Subcutaneous abdominal adipose tissue (tissue), 5 donors: ENCODE measurements at regions not wholly inside any gene's neighbourhood (a gene's known extent, or its start where the extent isn't known, plus 50 kb on each side); places are given as distances from the start of the nearest gene placed in this dataset.
"Not testable (repeated sequence)": the region's sequence is repeated elsewhere in the genome, so short reads cannot be mapped to it uniquely, and the experiment has no call there.

ENCODE experiments used
- H3K27ac ChIP-seq: one replicate; pipeline ENCODE4 v1.7.0; 2013; ENCODE audit warnings: low read depth, mild to moderate bottlenecking, inconsistent platforms, low read length, moderate library complexity
- H3K27me3 ChIP-seq, 5 donors: one replicate each; pipeline ENCODE4 v1.7.0; 2013; ENCODE audit warnings: low read length in 5 of 5, inconsistent platforms in 1 of 5; ENCODE audit not compliant: control insufficient read depth in 5 of 5, insufficient read depth in 4 of 5
- H3K36me3 ChIP-seq, 5 donors: one replicate each; pipeline ENCODE4 v1.7.0; 2013; ENCODE audit warnings: low read length in 5 of 5; ENCODE audit not compliant: control insufficient read depth in 5 of 5, insufficient read depth in 5 of 5
- H3K4me1 ChIP-seq, 5 donors: one replicate each; pipeline ENCODE4 v1.7.0; 2013; ENCODE audit warnings: low read length in 5 of 5, mild to moderate bottlenecking in 3 of 5, moderate library complexity in 1 of 5; ENCODE audit not compliant: control insufficient read depth in 5 of 5, insufficient read depth in 5 of 5
- H3K4me3 ChIP-seq, 5 donors: one replicate each; pipeline ENCODE4 v1.7.0; 2013; ENCODE audit warnings: low read length in 5 of 5, low read depth in 1 of 5
- H3K9ac ChIP-seq, 5 donors: one replicate each; pipeline ENCODE4 v1.7.0; 2013; ENCODE audit warnings: low read length in 5 of 5, mild to moderate bottlenecking in 4 of 5, moderate library complexity in 3 of 5
- H3K9me3 ChIP-seq, 5 donors: one replicate each; pipeline ENCODE4 v1.7.0; 2013; ENCODE audit warnings: low read length in 5 of 5; ENCODE audit not compliant: control insufficient read depth in 5 of 5
- donor health status: healthy.
- donor health status: healthy.
- donor health status: healthy.
- donor health status: healthy.
- donor health status: healthy.

DNA sequence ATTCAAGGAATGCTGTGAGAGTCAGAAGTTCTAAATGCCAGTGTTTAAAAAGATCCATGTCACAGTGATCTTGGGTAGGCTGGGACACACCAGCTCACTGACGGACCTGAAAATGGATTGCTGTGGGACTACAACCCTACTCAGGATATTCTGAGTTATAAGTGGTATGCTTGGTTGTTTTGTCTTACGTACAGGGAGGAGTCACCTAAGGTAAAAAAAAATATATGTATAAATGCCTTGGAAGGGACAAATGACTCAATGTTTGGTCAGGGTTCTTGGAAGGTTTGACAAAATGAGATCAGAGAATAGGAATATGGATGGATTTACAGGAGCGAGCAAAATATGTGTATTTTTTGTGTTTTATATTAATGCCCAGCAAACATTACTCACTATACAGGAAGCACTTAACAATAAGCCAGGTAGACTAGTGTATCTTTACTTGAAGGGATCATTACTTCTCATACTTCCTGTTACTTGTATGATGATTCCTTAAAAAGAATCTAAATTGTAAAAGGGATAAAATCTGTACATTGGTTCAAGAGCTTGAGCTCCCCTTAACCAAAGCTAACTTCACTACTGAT is 767.3 kb downstream of the GBE1 start:
- Histone ChIP-seq H3K4me3 (no peak overlapping the region), H3K4me1 (no peaks in the 10 kb centered on the region), H3K27me3 (no peaks in the 10 kb centered on the region), H3K36me3 (no peaks in the 10 kb centered on the region), H3K27ac (no peak overlapping the region), H3K9me3 (no peaks in the 10 kb centered on the region), H3K9ac (no peak overlapping the region)

- H3K4me3 ChIP-seq = no peak overlapping the region
- no peaks in the 10 kb centered on the region for H3K9me3 ChIP-seq
- H3K36me3 ChIP-seq = no peaks in the 10 kb centered on the region
- no peak overlapping the region for H3K27ac ChIP-seq
- H3K4me1 ChIP-seq = no peaks in the 10 kb centered on the region
- H3K9ac ChIP-seq = no peak overlapping the region
- no peaks in the 10 kb centered on the region for H3K27me3 ChIP-seq
Observed at GRCh38 chr3:80993241-80993945, 768.1 kb downstream of the GBE1 start.

DNA sequence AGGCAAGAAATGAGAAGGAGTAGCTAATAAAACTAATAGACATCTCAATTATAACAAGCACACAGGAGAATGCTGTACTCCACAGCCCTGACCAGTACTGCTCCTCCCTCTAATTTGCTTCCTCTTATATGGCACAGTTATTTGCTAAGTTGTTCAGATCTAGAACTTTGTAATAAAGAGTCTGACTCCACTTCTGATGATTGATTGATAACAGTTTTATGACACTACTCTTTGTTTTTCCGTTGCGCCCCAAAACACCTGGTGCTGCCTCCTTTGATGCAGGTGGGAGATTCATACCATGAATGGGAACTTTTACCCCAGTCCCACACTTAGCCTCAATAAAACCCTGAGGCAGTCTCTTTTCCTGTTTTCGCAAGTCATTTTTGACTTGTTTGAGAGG is 777.7 kb downstream of the GBE1 start:
- Histone ChIP-seq H3K27me3 (no peaks in the 10 kb centered on the region), H3K9me3 (peaks cover 0 to 5% (median 0%) of the 10 kb centered on the region in 5 donors), H3K27ac (no peak overlapping the region), H3K9ac (no peak overlapping the region), H3K4me3 (no peak overlapping the region), H3K4me1 (no peaks in the 10 kb centered on the region), H3K36me3 (no peaks in the 10 kb centered on the region)

DNA sequence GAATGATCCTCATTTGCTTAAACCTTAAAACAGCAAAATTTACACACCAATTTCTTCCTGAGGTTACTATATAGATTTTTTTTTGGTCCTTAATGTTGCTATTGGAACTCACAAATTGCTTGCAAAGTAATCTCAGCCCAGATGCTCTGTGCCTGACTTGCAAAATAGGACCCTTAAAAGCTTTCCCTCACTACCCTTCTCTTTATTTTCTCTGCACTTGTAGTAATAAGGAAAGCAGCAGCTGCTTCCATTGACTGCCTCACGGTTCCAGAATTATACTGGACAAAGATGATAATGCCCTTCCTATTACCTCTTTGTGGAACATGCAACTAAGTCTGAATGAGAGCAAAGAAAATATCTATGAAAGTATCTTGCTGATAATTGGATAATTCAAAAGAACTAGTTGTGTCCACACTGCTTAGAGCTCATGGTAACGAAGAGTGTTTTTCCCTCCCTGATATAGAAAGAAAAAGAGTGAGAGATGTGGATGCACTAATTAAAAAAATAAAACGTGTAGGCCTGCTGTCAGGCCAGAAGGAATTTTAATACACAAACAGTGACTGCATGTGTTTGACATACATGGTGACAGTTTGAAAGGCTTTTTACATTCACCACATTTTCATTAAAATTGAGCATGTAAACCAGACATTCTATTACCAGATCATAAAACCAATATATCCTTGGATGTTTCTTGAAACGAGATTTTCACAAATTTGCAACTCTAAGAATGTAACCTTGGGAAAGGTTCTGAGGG is 783.1 kb downstream of the GBE1 start:
- no peak overlapping the region for H3K27ac ChIP-seq
- H3K27me3 ChIP-seq = no peaks in the 10 kb centered on the region
- H3K4me1 ChIP-seq = no peaks in the 10 kb centered on the region
- no peak overlapping the region for H3K9ac ChIP-seq
- peaks cover 0 to 5% (median 0%) of the 10 kb centered on the region in 5 donors for H3K9me3 ChIP-seq
- H3K4me3 ChIP-seq = no peak overlapping the region
- no peaks in the 10 kb centered on the region for H3K36me3 ChIP-seq

DNA sequence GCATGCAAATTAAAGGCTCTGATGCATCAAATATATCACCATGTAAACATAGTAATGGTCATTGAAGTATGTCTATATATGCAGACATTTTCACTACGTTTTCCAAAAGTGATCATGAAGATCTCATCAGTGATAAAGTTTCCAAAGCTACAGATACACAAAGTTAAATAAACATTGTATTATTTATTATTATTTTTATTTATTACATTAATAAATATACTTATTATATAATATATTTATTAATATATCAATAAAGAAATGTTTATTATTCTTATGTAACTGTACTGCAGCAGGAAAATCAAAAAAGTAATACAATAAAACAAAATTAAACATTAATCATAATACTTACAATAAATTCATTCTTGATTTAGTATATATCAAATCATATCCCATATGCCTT is 791.2 kb downstream of the GBE1 start:
- no peak overlapping the region for H3K27ac ChIP-seq
- peaks cover 0 to 8% (median 0%) of the 10 kb centered on the region in 5 donors for H3K9me3 ChIP-seq
- no peak overlapping the region for H3K9ac ChIP-seq
- no peaks in the 10 kb centered on the region for H3K4me1 ChIP-seq
- no peaks in the 10 kb centered on the region for H3K36me3 ChIP-seq
- no peaks in the 10 kb centered on the region for H3K27me3 ChIP-seq
- H3K4me3 ChIP-seq = no peak overlapping the region

DNA sequence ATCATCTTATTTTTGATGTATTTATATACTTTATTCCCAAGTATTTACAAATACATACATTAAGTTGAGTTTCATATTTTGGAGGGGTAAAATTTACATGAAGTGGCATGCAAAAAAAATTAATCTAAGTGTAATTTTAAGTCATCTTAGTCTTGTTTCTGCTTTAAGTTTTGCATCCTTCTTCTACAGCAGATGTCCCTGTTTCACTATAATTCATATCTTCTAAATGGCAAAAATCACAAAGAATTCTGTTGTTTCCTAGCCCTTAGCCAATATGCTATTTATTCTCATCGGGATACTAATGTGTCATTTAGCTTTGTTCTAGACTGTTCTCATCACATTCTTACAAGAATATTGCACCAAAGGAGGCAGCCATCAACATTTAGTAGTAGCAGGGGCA is 831.9 kb downstream of the GBE1 start:
- H3K9me3 ChIP-seq = peaks cover 0 to 2% (median 0%) of the 10 kb centered on the region in 5 donors
- no peak overlapping the region for H3K9ac ChIP-seq
- no peaks in the 10 kb centered on the region for H3K4me1 ChIP-seq
- no peak overlapping the region for H3K4me3 ChIP-seq
- no peaks in the 10 kb centered on the region for H3K27me3 ChIP-seq
- no peak overlapping the region for H3K27ac ChIP-seq
- no peaks in the 10 kb centered on the region for H3K36me3 ChIP-seq

DNA sequence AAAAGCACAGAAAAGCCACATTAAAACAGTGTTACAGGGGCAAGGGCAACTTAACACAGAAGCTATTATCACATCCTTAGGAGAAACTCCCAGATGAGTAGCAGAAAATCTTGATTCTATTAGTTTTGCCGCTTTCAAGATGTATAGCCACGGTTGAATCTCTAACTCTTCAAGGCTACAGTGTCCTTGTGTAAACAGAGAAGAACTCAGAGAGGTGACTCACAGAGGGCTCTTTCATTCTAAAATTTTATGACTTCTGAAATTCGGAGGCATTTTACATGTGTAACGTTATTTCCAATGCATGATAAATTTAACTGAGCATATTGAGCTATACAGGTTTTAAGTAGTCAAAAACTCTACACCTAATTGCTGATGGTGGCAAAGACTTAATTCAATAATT is 846.6 kb downstream of the GBE1 start:
- Histone ChIP-seq H3K4me3 (no peak overlapping the region), H3K9ac (no peak overlapping the region), H3K4me1 (no peaks in the 10 kb centered on the region), H3K27ac (no peak overlapping the region), H3K27me3 (no peaks in the 10 kb centered on the region), H3K36me3 (no peaks in the 10 kb centered on the region), H3K9me3 (no peaks in the 10 kb centered on the region)

DNA sequence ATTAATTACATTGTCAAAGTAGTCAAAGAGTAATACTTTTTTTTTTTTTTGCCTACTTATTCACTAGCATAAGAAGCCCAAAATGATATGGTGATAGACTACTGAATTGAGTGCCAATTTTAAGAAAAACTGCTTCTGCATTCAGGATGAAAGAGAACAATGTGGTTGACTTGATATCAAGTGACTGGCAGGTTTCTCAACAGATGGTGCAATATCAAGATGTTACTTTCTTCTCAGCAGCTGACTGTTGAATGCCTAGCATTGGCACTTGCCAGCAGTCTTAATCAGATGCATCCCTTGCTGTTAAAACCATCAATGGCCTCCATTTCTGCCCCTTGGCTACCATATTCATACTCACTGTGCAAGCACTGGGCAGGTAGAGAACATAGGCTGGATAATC is 863.2 kb downstream of the GBE1 start:
- no peaks in the 10 kb centered on the region for H3K4me1 ChIP-seq
- no peak overlapping the region for H3K4me3 ChIP-seq
- H3K36me3 ChIP-seq = no peaks in the 10 kb centered on the region
- H3K9me3 ChIP-seq = peaks cover 0 to 3% (median 0%) of the 10 kb centered on the region in 5 donors
- H3K27me3 ChIP-seq = no peaks in the 10 kb centered on the region
- no peak overlapping the region for H3K27ac ChIP-seq
- H3K9ac ChIP-seq = no peak overlapping the region

- H3K9me3 ChIP-seq, H3K4me1 ChIP-seq, H3K36me3 ChIP-seq: not testable (repeated sequence)
Observed at GRCh38 chr3:80897005-80897404, 864.4 kb downstream of the GBE1 start.

DNA sequence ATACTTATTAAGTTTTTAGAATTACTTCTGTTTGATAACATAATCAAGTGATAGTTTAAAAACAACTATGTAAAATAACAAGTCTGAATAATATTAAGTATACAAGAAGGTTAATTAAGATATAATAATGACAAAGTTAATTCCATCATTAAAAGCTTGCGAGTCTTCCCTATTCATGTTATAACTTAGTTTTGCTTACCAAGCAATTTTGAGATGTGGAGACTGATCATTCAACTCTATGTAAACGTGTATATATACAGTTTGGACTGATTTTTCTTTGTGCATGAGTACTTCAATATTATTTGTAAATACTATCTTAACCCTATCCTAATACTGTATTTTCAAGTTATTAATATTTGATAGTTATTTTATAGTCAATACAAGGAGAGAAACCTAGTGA is 870.9 kb downstream of the GBE1 start:
- Histone ChIP-seq H3K4me1 (no peaks in the 10 kb centered on the region), H3K36me3 (no peaks in the 10 kb centered on the region), H3K9ac (no peak overlapping the region), H3K9me3 (no peaks in the 10 kb centered on the region), H3K4me3 (no peak overlapping the region), H3K27me3 (no peaks in the 10 kb centered on the region), H3K27ac (no peak overlapping the region)

More at GRCh38 chr3:80897005-80897404, 864.4 kb downstream of the GBE1 start:
- H3K4me3 ChIP-seq, H3K27ac ChIP-seq, H3K9ac ChIP-seq, H3K27me3 ChIP-seq: not testable (repeated sequence)
